Erythroblast (primary cell): ENCODE measurements at regions not wholly inside any gene's neighbourhood (a gene's known extent, or its start where the extent isn't known, plus 50 kb on each side); places are given as distances from the start of the nearest gene placed in this dataset.

Experiments used
- GATA1 ChIP-seq: IDR thresholded peaks from 2 replicates; pipeline ENCODE4 v1.6.1; 2011; ENCODE audit warnings: low read depth, mild to moderate bottlenecking, control low read depth, low read length, moderate library complexity
- POLR2A ChIP-seq: IDR thresholded peaks from 2 replicates; pipeline ENCODE4 v1.6.1; 2011; ENCODE audit warnings: mild to moderate bottlenecking, low read length

GRCh38 chr13:48590141-48590901 lies 57.4 kb upstream of the RCBTB2 start:
- TF ChIP-seq POLR2A (no peak), GATA1 (no peak)
